D721Med (cell line): ENCODE measurements at regions not wholly inside any gene's neighbourhood (a gene's known extent, or its start where the extent isn't known, plus 50 kb on each side); places are given as distances from the start of the nearest gene placed in this dataset.

Source experiments
- DNase-seq: peaks from one replicate; pipeline ENCODE4 v3.0.0; 2011; ENCODE audit warnings: low spot score; ENCODE audit not compliant: insufficient read length
- FAIRE-seq: peaks from 2 replicates; lab custom pipeline; 2011; peaks lifted over from hg19 to GRCh38; lab: Jason Lieb, UNC
- CTCF ChIP-seq: IDR thresholded peaks from 2 replicates; pipeline ENCODE4 v1.5.1; 2012; ENCODE audit warnings: mild to moderate bottlenecking, control low read depth; ENCODE audit not compliant: insufficient read depth; ENCODE audit errors: missing control alignments

- FAIRE-seq (no peak), DNase-seq (no peak)
- no peak for TF ChIP-seq CTCF
These were observed 748.1 kb downstream of the NR2F2 start for GRCh38 chr15:97078591-97078990.

GRCh38 chr15:97081666-97082226, 751.2 kb downstream of the NR2F2 start:
- FAIRE-seq (no peak), DNase-seq (no peak)
- no peak for TF ChIP-seq CTCF

DNA sequence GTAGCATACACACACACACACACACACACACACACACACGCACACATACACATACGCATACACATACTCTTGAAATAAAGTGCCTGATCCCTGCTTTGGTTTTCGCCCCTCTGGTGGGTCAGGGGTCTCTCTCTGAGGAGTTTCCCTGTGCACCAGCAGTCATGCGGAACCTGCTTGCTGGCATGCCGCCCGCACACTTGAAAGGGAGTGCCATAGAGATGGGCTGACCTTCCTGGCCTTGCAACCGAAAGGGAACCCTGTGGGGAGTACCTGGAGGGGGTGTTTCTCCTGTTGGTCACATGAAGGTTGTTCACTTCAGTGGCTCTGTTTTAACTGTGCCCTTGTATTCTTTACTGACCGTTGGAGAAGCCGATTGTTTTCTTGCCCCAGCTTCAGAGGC, 752.3 kb downstream of the NR2F2 start:
- no peak for DNase-seq
- FAIRE-seq = no peak
- no peak for TF ChIP-seq CTCF

DNA sequence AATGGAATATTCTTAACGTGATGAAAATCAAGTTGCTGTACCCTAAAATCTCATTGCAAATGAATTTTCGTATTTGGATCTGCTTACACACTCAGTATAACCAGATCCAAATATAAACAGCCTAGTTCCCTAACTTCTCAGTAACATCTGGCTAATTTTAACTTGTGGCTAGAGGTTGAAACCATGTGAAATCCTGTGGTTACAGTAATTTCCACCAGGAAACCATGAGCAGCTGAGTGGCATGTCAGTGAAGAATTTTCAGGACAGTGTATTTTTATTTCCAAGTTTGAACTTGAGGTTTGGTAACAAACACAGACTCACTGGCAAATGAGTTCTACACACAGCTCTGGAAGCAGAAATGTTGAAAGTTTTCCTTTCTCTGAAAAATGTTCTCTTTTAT, 754.1 kb downstream of the NR2F2 start:
- FAIRE-seq (no peak), DNase-seq (no peak)
- no peak for TF ChIP-seq CTCF

GRCh38 chr15:97085731-97086130, 755.2 kb downstream of the NR2F2 start:
- FAIRE-seq (no peak), DNase-seq (no peak)
- TF ChIP-seq CTCF = no peak

DNA sequence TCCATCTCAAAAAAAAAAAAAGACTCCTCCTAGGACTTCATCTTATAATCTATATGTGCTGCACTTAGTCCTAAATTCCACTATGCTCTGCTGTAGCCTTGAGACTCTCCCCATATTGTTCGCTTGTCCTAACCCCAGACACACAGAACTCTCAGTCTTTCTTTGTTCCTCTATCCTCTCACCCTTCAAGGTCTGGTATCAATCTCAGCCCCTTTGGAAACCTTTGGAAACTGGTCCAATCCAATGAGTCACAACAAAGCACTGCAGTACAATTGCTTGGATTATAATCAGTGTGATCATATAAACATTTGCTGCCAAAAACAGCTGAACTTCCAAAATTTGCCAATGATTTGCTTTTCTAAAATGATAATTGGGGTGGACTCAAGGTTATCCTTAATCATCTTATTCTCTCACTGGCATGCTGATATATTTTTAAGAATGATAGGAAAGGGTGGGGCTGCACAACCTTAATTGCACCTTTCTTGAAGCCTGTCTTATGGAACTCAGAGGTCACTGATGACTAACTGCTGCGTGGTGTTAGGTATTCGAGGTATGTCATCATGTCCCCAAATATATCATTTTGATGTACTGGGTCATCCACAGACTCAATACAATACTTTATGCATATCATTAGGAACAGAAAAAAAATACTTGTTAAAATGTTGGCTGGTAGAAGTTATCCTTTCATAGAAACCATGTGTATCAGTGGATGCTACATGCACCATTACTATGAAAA, 756.7 kb downstream of the NR2F2 start:
- FAIRE-seq (no peak), DNase-seq (no peak)
- TF ChIP-seq CTCF = no peak

DNA sequence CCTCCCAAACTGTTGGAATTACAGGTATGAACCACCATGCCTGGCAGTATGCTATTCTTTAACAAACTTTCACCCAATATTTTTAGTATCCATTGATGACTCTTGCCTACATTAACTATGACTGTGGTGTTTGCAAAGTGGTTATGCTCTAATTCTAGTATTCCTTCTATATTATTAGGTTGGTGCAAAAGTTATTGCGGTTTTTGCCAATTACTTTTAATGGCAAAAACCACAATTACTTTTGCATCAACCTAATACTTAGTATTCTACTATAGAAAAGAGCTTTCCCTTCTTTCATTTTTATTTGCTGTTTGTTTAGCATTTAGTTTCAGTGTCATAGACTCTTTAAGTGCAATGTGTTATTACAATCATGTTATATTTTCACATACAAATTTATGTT, 760.6 kb downstream of the NR2F2 start:
- no peak for TF ChIP-seq CTCF
- FAIRE-seq (no peak), DNase-seq (no peak)
